Smooth muscle cell (in vitro differentiated cells): ENCODE measurements at regions not wholly inside any gene's neighbourhood (a gene's known extent, or its start where the extent isn't known, plus 50 kb on each side); places are given as distances from the start of the nearest gene placed in this dataset.

ENCODE experiments used
- DNase-seq: peaks from one replicate; lab custom pipeline; 2025; ENCODE audit not compliant: unreplicated experiment; lab: John Stamatoyannopoulos, UW
- H2AFZ ChIP-seq: fragments of 200-600 bp; sonication (generic); 2 replicates; pipeline ENCODE4 v1.6.0; 2016; ENCODE audit warnings: antibody characterized with exemption, low read depth, mild to moderate bottlenecking
- H3F3A ChIP-seq: fragments of 200-600 bp; sonication (generic); 2 replicates; pipeline ENCODE4 v1.6.0; 2017; ENCODE audit warnings: antibody characterized with exemption, low read depth
- H3K27ac ChIP-seq: fragments of 200-600 bp; sonication (generic); 2 replicates; pipeline ENCODE4 v1.5.1; 2016; ENCODE audit warnings: low read depth, mild to moderate bottlenecking
- H3K27me3 ChIP-seq: fragments of 200-600 bp; sonication (generic); 2 replicates; pipeline ENCODE4 v1.6.1; 2016; ENCODE audit warnings: low read depth, mild to moderate bottlenecking
- H3K36me3 ChIP-seq: fragments of 200-600 bp; sonication (generic); 2 replicates; pipeline ENCODE4 v1.5.1; 2016; ENCODE audit warnings: low read depth
- H3K4me1 ChIP-seq: fragments of 200-600 bp; sonication (generic); 2 replicates; pipeline ENCODE4 v1.5.1; 2016; ENCODE audit warnings: low read depth
- H3K4me2 ChIP-seq: fragments of 200-600 bp; sonication (generic); 2 replicates; pipeline ENCODE4 v1.6.0; 2016; ENCODE audit warnings: mild to moderate bottlenecking
- H3K4me3 ChIP-seq: fragments of 200-600 bp; sonication (generic); 2 replicates; pipeline ENCODE4 v1.5.1; 2016; ENCODE audit warnings: mild to moderate bottlenecking
- H3K79me2 ChIP-seq: fragments of 200-600 bp; sonication (generic); 2 replicates; pipeline ENCODE4 v1.6.0; 2016; ENCODE audit warnings: low read depth, mild to moderate bottlenecking
- H3K9ac ChIP-seq: fragments of 200-600 bp; sonication (generic); 2 replicates; pipeline ENCODE4 v1.6.0; 2016; ENCODE audit warnings: low read depth
- H3K9me3 ChIP-seq: fragments of 200-600 bp; sonication (generic); replicated peaks from 2 replicates; pipeline ENCODE4 v1.5.1; 2016; ENCODE audit warnings: low read depth
- H4K20me1 ChIP-seq: fragments of 200-600 bp; sonication (generic); 2 replicates; pipeline ENCODE4 v1.6.0; 2016; ENCODE audit warnings: low read depth
- WGBS: methylation state at CpG from one replicate; pipeline ENCODE4 v1.1.7; 2016; ENCODE audit warnings: low lambda C conversion rate; 5-methylcytosine and 5-hydroxymethylcytosine counted together
- TF ChIP-seq, protein P1 (sequence below): fragments of 200-600 bp; sonication (generic); IDR thresholded peaks from 2 replicates; pipeline ENCODE4 v1.5.1; 2017; ENCODE audit warnings: borderline replicate concordance, mild to moderate bottlenecking, antibody characterized with exemption; ENCODE audit not compliant: insufficient read depth, poor library complexity, severe bottlenecking

DNA sequence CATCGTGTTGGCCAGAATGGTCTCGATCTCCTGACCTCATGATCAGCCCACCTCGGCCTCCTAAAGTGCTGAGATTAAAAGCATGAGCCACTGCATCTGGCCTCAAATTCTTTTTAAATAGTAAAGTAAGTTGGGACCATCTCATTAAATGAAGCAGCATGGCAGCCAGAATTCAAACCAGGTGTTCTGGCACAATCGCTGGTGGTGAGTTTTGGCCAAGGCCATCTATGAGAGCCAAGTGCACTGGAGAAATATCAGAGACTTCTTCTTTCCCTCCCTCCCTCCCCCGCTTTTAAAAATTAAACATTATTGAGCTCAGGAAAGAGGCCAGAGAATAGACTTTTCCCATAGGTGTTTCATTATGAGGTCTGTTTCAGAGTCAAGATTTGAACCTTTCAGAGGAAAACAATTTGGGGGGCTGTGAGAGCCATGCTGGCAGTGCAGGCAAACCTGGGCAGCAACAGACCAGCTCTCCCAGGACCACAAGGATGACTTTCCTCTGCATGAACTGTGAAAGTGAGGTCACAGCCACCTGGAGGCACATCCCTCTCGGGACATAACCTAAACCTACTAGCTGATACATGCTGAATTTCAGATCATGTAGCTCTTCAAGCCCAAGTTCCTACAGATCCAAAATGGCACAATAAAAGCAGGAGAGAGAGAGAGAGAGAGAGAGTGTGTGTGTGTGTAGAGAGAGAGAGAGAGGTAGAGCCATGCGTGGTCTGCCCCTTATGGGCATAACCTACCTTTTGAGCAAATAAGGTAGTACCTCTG is 94.6 kb upstream of the DMRT1 start:
- no peaks in the 10 kb centered on the region for H4K20me1 ChIP-seq
- H3K27ac ChIP-seq: no peak overlapping the region
- DNase-seq: no peak
- peaks cover 6% of the 10 kb centered on the region for H3K4me1 ChIP-seq
- no peak overlapping the region for H2AFZ ChIP-seq
- H3K79me2 ChIP-seq: no peaks in the 10 kb centered on the region
- H3K9ac ChIP-seq: no peak overlapping the region
- TF ChIP-seq, protein P1, sequence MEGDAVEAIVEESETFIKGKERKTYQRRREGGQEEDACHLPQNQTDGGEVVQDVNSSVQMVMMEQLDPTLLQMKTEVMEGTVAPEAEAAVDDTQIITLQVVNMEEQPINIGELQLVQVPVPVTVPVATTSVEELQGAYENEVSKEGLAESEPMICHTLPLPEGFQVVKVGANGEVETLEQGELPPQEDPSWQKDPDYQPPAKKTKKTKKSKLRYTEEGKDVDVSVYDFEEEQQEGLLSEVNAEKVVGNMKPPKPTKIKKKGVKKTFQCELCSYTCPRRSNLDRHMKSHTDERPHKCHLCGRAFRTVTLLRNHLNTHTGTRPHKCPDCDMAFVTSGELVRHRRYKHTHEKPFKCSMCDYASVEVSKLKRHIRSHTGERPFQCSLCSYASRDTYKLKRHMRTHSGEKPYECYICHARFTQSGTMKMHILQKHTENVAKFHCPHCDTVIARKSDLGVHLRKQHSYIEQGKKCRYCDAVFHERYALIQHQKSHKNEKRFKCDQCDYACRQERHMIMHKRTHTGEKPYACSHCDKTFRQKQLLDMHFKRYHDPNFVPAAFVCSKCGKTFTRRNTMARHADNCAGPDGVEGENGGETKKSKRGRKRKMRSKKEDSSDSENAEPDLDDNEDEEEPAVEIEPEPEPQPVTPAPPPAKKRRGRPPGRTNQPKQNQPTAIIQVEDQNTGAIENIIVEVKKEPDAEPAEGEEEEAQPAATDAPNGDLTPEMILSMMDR: no peak
- no peak overlapping the region for H3K4me2 ChIP-seq
- H3K36me3 ChIP-seq: no peaks in the 10 kb centered on the region
- H3K9me3 ChIP-seq: no peaks in the 10 kb centered on the region
- H3K4me3 ChIP-seq: no peak overlapping the region
- WGBS: 96% methylated on average over 7 of the region's 7 CpGs
- H3F3A ChIP-seq: peaks cover 7% of the 10 kb centered on the region
- no peaks in the 10 kb centered on the region for H3K27me3 ChIP-seq

DNA sequence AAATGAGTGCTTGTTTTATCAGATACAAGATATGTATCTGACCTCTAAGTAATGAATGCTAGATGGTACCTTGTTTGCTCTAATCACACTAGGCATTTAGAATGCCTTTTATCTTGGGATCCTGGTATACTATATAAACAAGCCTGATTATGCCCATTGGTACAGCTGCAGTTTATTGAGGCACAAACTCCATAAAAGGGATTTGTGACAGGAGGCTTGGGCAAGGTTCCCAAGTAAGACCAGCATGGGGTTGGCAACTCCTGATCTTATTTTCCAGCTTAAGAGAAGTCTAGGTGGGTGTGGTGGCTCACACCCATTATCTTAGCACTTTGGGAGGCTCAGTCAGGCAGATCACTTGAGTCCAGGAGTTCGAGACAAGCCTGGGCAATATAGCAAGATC is 93.9 kb upstream of the DMRT1 start:
- no peaks in the 10 kb centered on the region for H3K36me3 ChIP-seq
- TF ChIP-seq, protein P1: no peak
- 94% methylated on average over 1 of the region's 1 CpG for WGBS
- no peaks in the 10 kb centered on the region for H4K20me1 ChIP-seq
- no peak overlapping the region for H2AFZ ChIP-seq
- peaks cover 9% of the 10 kb centered on the region for H3F3A ChIP-seq
- H3K4me3 ChIP-seq: no peak overlapping the region
- H3K9me3 ChIP-seq: no peaks in the 10 kb centered on the region
- no peaks in the 10 kb centered on the region for H3K27me3 ChIP-seq
- no peak for DNase-seq
- H3K79me2 ChIP-seq: no peaks in the 10 kb centered on the region
- no peak overlapping the region for H3K4me2 ChIP-seq
- no peak overlapping the region for H3K27ac ChIP-seq
- no peak overlapping the region for H3K9ac ChIP-seq
- peaks cover 7% of the 10 kb centered on the region for H3K4me1 ChIP-seq

DNA sequence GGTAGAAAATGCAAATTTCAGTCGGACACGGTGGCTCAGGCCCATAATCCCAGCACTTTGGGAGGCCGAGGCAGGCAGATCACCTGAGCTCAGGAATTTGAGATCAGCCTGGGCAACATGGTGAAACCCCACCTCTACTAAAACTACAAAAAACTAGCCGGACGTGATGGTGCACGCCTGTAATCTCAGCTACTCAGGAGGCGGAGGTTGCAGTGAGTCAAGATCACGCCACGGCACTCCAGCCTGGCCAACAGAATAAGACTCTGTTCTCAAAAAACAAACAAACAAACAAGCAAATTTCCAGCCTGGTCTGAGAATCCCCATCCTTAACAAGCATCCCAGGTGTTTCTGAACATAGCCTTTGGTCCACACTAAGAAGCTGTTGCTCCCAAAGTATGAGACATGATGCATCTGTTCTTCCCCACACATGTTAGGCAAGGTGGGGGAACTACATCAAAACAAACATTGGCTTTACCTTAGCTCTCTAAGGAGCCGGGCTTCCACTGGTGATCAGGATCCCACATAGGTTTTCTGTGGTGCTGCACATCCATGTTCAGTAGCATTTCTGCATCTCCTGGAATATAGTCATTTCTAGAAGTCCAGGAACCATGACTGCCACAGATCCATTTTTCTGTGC is 92.5 kb upstream of the DMRT1 start:
- no peak for DNase-seq
- H3F3A ChIP-seq: peaks cover 9% of the 10 kb centered on the region
- H4K20me1 ChIP-seq: no peaks in the 10 kb centered on the region
- no peak overlapping the region for H3K4me2 ChIP-seq
- peak overlapping the region; percentile 91 for H3K27ac ChIP-seq
- TF ChIP-seq, protein P1: no peak
- no peak overlapping the region for H3K4me3 ChIP-seq
- H3K36me3 ChIP-seq: no peaks in the 10 kb centered on the region
- H3K9me3 ChIP-seq: no peaks in the 10 kb centered on the region
- no peaks in the 10 kb centered on the region for H3K27me3 ChIP-seq
- H3K79me2 ChIP-seq: no peaks in the 10 kb centered on the region
- 86% methylated on average over 10 of the region's 10 CpGs for WGBS
- H3K9ac ChIP-seq: no peak overlapping the region
- H3K4me1 ChIP-seq: peaks cover 7% of the 10 kb centered on the region
- no peak overlapping the region for H2AFZ ChIP-seq

DNA sequence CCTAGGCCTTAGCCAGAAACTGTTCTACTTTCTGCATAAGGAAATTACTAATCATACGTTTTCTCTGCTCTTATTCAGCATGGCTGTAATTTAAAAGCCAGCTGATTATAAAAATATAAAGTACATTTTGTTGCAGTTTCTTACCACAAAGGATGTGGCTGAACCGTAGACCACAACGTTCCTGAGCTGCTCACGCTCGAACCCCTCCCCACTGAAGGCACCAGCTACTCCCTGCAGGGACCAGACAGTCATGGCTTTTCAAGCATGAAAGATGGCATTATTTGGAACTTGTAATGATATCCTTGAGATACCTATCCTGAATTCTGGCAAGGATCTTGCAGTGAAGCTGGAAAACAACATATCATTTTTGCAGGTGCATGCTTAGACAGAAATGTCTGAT is 91.8 kb upstream of the DMRT1 start:
- H3K79me2 ChIP-seq: no peaks in the 10 kb centered on the region
- TF ChIP-seq, protein P1: no peak
- peaks cover 7% of the 10 kb centered on the region for H3K4me1 ChIP-seq
- no peak overlapping the region for H2AFZ ChIP-seq
- no peaks in the 10 kb centered on the region for H3K36me3 ChIP-seq
- 86% methylated on average over 5 of the region's 5 CpGs for WGBS
- H3K27me3 ChIP-seq: no peaks in the 10 kb centered on the region
- peaks cover 9% of the 10 kb centered on the region for H3F3A ChIP-seq
- peak overlapping the region; percentile 91 for H3K27ac ChIP-seq
- no peak overlapping the region for H3K4me3 ChIP-seq
- DNase-seq: no peak
- H3K9ac ChIP-seq: no peak overlapping the region
- H3K9me3 ChIP-seq: no peaks in the 10 kb centered on the region
- no peak overlapping the region for H3K4me2 ChIP-seq
- H4K20me1 ChIP-seq: no peaks in the 10 kb centered on the region
